OCI-LY7 (cell line): ENCODE measurements at regions not wholly inside any gene's neighbourhood (a gene's known extent, or its start where the extent isn't known, plus 50 kb on each side); places are given as distances from the start of the nearest gene placed in this dataset.

Source experiments
- BruUV-seq: library from RNA; stranded (reverse); fragments of 400-500 nt; replicated peaks from 2 replicates; lab custom pipeline; 2021; lab: Mats Ljungman, UMichigan
- CTCF ChIA-PET: fragments of 300-600 bp; sonication (Branson Sonifier 250); formaldehyde crosslinking; loops from one replicate; lab custom pipeline; 2022; ENCODE audit warnings: antibody characterized with exemption; ENCODE audit not compliant: unreplicated experiment; lab: Charles Lee
- POLR2A ChIA-PET: fragments of 300-600 bp; sonication (Branson Sonifier 250); formaldehyde crosslinking; loops from one replicate; lab custom pipeline; 2022; ENCODE audit warnings: antibody characterized with exemption; lab: Charles Lee
- DNase-seq: peaks from one replicate; pipeline ENCODE4 v3.0.0-alpha.2; 2015; ENCODE audit warnings: low spot score
- H2AFZ ChIP-seq: fragments of 200-600 bp; sonication (generic), shearing (Covaris generic); 2 replicates; pipeline ENCODE4 v1.6.1; 2014; ENCODE audit warnings: mild to moderate bottlenecking, antibody characterized with exemption, low read length, moderate library complexity
- H3K27ac ChIP-seq: fragments of 200-600 bp; sonication (generic); 2 replicates; pipeline ENCODE4 v1.5.1; 2014; ENCODE audit warnings: mixed run types, low read depth, mild to moderate bottlenecking, moderate library complexity, low read length, inconsistent platforms; ENCODE audit not compliant: poor library complexity, severe bottlenecking
- H3K36me3 ChIP-seq: fragments of 200-600 bp; sonication (generic); 2 replicates; pipeline ENCODE4 v1.6.1; 2014; ENCODE audit warnings: mild to moderate bottlenecking, antibody characterized with exemption, low read length, moderate library complexity, mixed read lengths; ENCODE audit not compliant: insufficient read depth
- H3K4me1 ChIP-seq: fragments of 200-600 bp; sonication (generic); 2 replicates; pipeline ENCODE4 v1.5.1; 2014; ENCODE audit warnings: mild to moderate bottlenecking, low read length; ENCODE audit not compliant: insufficient read depth, poor library complexity, severe bottlenecking
- H3K4me2 ChIP-seq: fragments of 200-600 bp; sonication (generic); 2 replicates; pipeline ENCODE4 v1.6.1; 2014; ENCODE audit warnings: mild to moderate bottlenecking, low read length
- H3K4me3 ChIP-seq: fragments of 200-600 bp; sonication (generic); 2 replicates; pipeline ENCODE4 v1.5.1; 2014; ENCODE audit warnings: mild to moderate bottlenecking, low read depth, low read length; ENCODE audit not compliant: poor library complexity, severe bottlenecking
- H3K79me2 ChIP-seq: fragments of 200-600 bp; sonication (generic); 2 replicates; pipeline ENCODE4 v1.6.1; 2016; ENCODE audit warnings: low read depth, mild to moderate bottlenecking, low read length, moderate library complexity, mixed read lengths; ENCODE audit not compliant: insufficient read depth
- H3K9me2 ChIP-seq: fragments of 200-600 bp; sonication (generic); 2 replicates; pipeline ENCODE4 v1.6.1; 2016; ENCODE audit warnings: mild to moderate bottlenecking, low read length, mixed read lengths; ENCODE audit not compliant: insufficient read depth
- H3K9me3 ChIP-seq: fragments of 200-600 bp; sonication (generic); 2 replicates; pipeline ENCODE4 v1.6.1; 2014; ENCODE audit warnings: mild to moderate bottlenecking, mixed run types, low read length, mixed read lengths
- H4K20me1 ChIP-seq: fragments of 200-600 bp; sonication (generic); 2 replicates; pipeline ENCODE4 v1.6.1; 2014; ENCODE audit warnings: mild to moderate bottlenecking, antibody characterized with exemption, low read length, moderate library complexity, mixed read lengths; ENCODE audit not compliant: insufficient read depth
- EZH2phosphoT487 ChIP-seq: fragments of 200-600 bp; sonication (generic); IDR thresholded peaks from 2 replicates; pipeline ENCODE4 v1.6.1; 2018; ENCODE audit warnings: low read depth, borderline replicate concordance, mild to moderate bottlenecking, mixed run types, antibody characterized with exemption, low read length, moderate library complexity, mixed read lengths
- intact Hi-C: fragments of 100-400 bp; cut with micrococcal nuclease; formaldehyde crosslinking; loops from one replicate; pipeline ENCODE4 v1.10.0; 2022; ENCODE audit not compliant: unreplicated experiment
- TF ChIP-seq, protein P1 (sequence below): fragments of 200-600 bp; sonication (generic); conservative IDR thresholded peaks from 2 replicates; pipeline ENCODE4 v1.5.1; 2014; ENCODE audit warnings: mild to moderate bottlenecking, antibody characterized with exemption, low read length, moderate library complexity, mixed read lengths

- Histone ChIP-seq H3K4me3 (no peak overlapping the region), H4K20me1 (no peaks in the 10 kb centered on the region), H3K9me3 (no peaks in the 10 kb centered on the region), H3K4me2 (no peak overlapping the region), H3K9me2 (no peaks in the 10 kb centered on the region), H2AFZ (no peak overlapping the region), H3K4me1 (no peaks in the 10 kb centered on the region), H3K27ac (no peak overlapping the region), H3K36me3 (no peaks in the 10 kb centered on the region), H3K79me2 (no peaks in the 10 kb centered on the region)
- no TSS peak for BruUV-seq
- DNase-seq: no peak
- POLR2A ChIA-PET: no interaction called here
- CTCF ChIA-PET: no interaction called here
- TF ChIP-seq, protein P1, sequence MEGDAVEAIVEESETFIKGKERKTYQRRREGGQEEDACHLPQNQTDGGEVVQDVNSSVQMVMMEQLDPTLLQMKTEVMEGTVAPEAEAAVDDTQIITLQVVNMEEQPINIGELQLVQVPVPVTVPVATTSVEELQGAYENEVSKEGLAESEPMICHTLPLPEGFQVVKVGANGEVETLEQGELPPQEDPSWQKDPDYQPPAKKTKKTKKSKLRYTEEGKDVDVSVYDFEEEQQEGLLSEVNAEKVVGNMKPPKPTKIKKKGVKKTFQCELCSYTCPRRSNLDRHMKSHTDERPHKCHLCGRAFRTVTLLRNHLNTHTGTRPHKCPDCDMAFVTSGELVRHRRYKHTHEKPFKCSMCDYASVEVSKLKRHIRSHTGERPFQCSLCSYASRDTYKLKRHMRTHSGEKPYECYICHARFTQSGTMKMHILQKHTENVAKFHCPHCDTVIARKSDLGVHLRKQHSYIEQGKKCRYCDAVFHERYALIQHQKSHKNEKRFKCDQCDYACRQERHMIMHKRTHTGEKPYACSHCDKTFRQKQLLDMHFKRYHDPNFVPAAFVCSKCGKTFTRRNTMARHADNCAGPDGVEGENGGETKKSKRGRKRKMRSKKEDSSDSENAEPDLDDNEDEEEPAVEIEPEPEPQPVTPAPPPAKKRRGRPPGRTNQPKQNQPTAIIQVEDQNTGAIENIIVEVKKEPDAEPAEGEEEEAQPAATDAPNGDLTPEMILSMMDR: no peak
- no peak for TF ChIP-seq EZH2phosphoT487
- intact Hi-C loops: no loop called here
Observed at GRCh38 chr14:25488961-25489360, 439.0 kb upstream of the STXBP6 start.

- no peaks in the 10 kb centered on the region for H3K4me1 ChIP-seq
- no peaks in the 10 kb centered on the region for H3K79me2 ChIP-seq
- H3K9me3 ChIP-seq: no peaks in the 10 kb centered on the region
- BruUV-seq: no TSS peak
- H3K9me2 ChIP-seq: no peaks in the 10 kb centered on the region
- no peak overlapping the region for H3K4me2 ChIP-seq
- no peak for DNase-seq
- H2AFZ ChIP-seq: no peak overlapping the region
- no peak overlapping the region for H3K4me3 ChIP-seq
- H3K36me3 ChIP-seq: no peaks in the 10 kb centered on the region
- TF ChIP-seq, protein P1: no peak
- no peak for TF ChIP-seq EZH2phosphoT487
- POLR2A ChIA-PET: interaction anchor here (0.6 kb wide), 1 partner anchor 1955 kb away, joined by 3 read pairs; no protein-coding TSS in a partner anchor
- H4K20me1 ChIP-seq: no peaks in the 10 kb centered on the region
- CTCF ChIA-PET: no interaction called here
- intact Hi-C loops: no loop called here
- H3K27ac ChIP-seq: no peak overlapping the region
Observed at GRCh38 chr14:25485381-25485780, 435.4 kb upstream of the STXBP6 start.

DNA sequence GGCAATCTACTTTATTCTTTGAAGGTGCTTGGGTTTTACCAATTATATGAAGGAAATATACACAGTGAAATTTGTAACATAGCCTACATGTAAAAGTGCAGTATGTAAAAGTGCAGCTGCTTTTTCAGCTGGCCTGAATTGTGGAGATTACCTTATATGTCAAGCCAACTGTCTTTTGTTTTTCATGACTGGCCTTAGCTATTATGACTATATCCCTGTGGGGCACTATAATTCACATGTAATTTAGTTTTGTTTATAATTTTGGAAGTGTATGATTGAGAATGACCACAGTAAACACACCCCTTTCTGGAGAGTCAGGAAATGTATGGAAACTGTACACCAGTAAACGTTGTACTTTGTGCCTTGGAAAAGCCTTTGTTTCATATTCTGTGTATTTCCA lies 435.0 kb upstream of the STXBP6 start:
- POLR2A ChIA-PET: no interaction called here
- no peaks in the 10 kb centered on the region for H3K4me1 ChIP-seq
- H3K9me3 ChIP-seq: no peaks in the 10 kb centered on the region
- no peak overlapping the region for H3K4me2 ChIP-seq
- intact Hi-C loops: no loop called here
- no peaks in the 10 kb centered on the region for H3K79me2 ChIP-seq
- H4K20me1 ChIP-seq: no peaks in the 10 kb centered on the region
- H3K36me3 ChIP-seq: no peaks in the 10 kb centered on the region
- BruUV-seq: no TSS peak
- H3K9me2 ChIP-seq: no peaks in the 10 kb centered on the region
- no peak for DNase-seq
- H3K27ac ChIP-seq: no peak overlapping the region
- no peak overlapping the region for H3K4me3 ChIP-seq
- TF ChIP-seq, protein P1: no peak
- no peak for TF ChIP-seq EZH2phosphoT487
- CTCF ChIA-PET: no interaction called here
- H2AFZ ChIP-seq: no peak overlapping the region
